Lung microvascular endothelial cell (primary cell): ENCODE measurements at regions not wholly inside any gene's neighbourhood (a gene's known extent, or its start where the extent isn't known, plus 50 kb on each side); places are given as distances from the start of the nearest gene placed in this dataset.

ENCODE experiments used
- DNase-seq, 2 donors: peaks; one replicate each; pipeline versions ENCODE4 v3.0.0 to v3.0.0-alpha.2; 2010; ENCODE audit warnings: low read depth in 2 of 2

DNA sequence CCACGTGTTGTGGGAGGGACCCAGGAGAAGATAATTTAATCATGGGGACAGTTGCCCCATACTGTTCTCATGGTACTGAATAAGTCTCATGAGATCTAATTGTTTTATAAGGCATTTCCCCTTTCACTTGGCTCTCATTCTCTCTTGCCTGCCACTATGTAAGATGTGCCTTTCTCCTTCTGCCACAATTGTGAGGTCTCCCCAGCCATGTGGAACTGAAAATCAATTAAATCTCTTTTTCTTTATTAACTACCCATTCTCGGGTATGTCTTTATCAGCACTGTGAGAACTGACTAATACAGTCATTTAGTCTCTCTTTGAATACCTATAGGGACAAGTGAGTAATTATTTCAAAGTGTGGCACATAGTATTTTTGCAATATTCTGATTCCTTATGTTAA lies 269.2 kb upstream of the SMARCA2 start:
- DNase-seq = no peak

- no peak for DNase-seq
Measured at GRCh38 chr9:1747417-1747967, 267.7 kb upstream of the SMARCA2 start.

- DNase-seq = no peak
Measured at GRCh38 chr9:1748407-1748806, 266.7 kb upstream of the SMARCA2 start.

- DNase-seq = no peak
Measured at GRCh38 chr9:1757186-1757585, 258.0 kb upstream of the SMARCA2 start.

GRCh38 chr9:1759009-1759408 lies 256.1 kb upstream of the SMARCA2 start:
- no peak for DNase-seq

DNA sequence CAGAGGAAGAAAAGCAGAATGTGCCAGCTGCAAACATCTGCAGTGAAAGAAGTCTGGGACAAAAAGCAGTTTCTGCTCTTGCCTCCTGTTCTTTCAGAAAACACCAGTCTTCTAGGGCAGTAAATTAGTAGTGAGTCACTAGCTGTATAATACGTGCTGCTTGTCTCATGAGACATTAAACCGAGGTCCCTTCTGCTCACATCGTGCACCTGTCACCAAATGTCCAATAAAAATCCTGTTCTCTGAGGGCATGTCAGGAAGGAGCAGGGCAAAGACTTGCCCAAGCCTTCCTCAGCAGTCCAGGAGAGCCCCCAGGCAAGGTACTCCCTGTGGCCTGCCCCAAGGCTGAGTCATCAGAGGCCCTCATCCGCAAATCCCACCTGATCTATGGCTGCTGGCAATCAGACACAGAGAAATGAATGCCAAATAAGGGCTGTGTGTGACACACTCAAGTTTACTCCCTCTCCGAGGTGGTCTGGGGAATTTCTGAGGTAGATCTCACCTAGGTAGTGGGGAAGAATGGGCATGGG lies 255.3 kb upstream of the SMARCA2 start:
- no peak for DNase-seq

DNA sequence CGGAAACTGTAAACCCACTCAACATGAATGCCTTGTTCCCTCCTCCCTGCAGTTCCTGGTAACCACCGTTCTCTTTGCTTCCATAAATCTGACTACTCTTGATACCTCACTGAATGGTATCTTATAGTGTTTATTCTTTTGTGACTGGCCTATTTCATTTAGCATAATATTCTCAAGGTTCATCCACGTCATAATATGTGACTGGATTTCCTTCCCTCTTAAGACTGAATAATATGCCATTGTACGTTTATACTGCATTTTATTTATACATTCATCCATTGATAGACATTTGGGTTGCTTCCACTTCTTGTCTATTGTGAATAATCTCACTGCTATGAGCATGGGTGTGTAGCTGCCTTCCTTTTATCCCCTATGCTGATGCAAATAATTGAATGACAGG lies 253.3 kb upstream of the SMARCA2 start:
- DNase-seq = no peak

DNA sequence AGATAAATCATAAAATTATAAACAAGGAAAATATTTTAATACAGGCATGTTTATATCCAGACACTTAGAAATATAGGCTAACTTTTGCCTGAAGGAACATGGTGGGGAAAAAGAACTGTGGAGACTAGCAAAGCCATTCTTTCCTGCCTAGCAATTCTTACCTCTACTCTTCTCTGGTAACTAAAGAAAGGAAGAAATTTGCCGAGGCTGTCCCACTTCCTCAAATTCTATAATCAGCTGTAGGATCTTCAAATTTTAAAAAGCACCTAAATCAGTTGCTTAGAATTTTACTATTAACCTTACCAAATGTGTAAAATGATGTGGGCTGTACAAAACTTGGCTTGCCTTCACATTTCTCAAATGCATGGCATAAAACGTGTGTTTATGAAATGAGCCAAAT lies 249.1 kb upstream of the SMARCA2 start:
- DNase-seq = no peak

DNA sequence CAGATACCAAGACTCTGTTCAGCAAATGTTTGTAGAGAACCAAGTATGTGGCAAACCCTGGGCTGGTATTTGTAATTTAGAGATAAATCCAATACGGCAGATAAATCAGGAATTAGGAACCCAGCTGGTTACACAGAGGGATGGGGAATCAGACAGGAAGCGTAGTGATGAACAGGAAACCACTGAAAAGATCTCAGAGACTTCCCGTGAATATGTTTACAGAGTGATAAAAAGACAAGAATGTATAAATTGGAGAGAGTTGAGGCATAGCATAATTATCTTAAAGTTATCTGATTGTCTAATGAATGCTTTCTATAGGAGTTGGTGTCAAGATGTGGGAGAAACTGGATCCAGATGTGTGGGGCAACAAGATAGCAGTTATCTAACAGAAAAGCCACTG lies 246.6 kb upstream of the SMARCA2 start:
- DNase-seq = no peak

DNA sequence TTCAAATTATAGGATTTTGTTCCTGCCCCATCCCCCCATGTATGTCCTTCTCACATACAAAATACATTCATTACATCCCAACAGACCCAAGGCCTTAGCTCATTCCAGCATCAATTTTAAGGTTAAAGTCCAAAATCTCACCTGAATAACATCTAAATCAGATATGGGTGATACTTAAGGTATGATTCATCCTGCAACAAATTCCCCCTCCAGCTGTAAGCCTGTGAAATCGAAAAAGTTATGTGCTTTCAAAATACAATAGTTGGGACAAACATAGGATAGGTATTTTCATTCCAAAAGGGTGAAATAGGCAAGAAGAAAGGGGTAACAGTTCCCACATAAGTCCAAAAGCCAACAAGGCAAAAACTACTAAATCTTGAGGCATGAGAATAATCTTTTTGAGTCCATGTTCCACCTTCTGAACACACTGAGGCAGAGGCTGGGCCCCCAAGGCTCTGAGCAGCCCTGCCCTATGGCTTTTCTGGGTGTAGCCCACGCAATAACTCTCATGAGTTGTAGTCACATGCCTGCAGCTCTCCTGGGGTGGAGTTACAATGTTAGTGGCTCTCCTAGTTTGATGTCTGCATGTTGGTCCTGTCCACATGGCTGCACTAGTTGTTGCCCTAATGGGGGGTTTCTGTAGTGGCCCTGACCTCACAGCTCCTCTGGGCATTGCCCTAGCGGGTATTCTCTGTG lies 243.9 kb upstream of the SMARCA2 start:
- DNase-seq = no peak

DNA sequence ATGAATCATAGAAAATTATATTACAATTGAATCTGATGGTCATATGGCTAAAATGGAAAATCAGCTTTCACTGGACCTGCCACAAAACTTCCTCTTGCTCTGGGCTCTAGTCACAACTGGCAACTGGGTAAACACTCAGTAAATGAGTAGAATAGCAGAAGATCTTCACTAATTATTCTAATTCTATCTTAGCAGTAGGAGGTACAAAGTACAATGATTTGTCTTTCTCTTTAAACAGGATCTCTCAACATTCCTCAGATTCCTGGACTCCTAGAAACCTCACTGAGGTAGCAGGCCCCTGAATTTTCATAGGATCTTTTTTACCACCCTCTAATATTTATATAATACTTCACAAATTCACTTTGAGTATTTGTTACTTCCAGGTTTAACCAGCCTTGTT lies 239.9 kb upstream of the SMARCA2 start:
- DNase-seq = no peak

- no peak for DNase-seq
Measured at GRCh38 chr9:1776668-1777067, 238.5 kb upstream of the SMARCA2 start.

- no peak for DNase-seq
Measured at GRCh38 chr9:1791191-1791590, 224.0 kb upstream of the SMARCA2 start.

- DNase-seq = no peak
Measured at GRCh38 chr9:1794547-1795270, 220.4 kb upstream of the SMARCA2 start.

DNA sequence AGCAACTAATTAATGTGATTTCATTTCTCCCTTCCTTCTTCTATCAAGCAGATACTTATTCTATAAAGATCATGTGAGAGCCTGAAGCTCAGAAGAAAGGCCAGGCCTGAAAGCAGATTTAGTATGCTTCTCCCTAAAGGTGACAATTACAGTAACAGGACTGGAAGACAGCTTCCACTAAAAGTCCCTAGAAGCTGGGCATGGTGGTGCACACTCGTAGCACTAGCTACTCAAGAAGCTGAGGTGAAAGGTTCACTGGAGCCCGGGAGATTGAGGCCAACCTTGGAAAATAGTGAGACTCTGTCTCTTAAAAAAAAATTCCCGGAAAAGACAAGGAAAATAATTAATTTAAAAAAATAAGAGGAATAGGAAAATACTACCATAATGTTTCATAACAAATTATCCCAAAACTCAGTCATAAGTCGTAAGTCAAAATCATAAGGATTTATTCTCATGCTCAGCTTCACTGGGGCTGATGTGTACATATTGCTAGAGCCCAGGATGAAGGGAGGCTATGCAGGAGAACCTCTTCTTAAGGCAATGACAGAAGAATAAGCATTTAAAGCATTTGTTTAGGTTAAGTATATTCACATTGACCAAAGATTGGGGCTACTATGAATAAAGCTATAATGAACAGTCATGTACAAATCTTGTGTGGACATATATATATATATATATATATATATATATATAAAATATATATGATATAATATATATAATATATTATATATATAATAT lies 210.8 kb upstream of the SMARCA2 start:
- DNase-seq = no peak

GRCh38 chr9:1829719-1830118 lies 185.4 kb upstream of the SMARCA2 start:
- DNase-seq = no peak

- no peak for DNase-seq
Measured at GRCh38 chr9:1832960-1833359, 182.2 kb upstream of the SMARCA2 start.

DNA sequence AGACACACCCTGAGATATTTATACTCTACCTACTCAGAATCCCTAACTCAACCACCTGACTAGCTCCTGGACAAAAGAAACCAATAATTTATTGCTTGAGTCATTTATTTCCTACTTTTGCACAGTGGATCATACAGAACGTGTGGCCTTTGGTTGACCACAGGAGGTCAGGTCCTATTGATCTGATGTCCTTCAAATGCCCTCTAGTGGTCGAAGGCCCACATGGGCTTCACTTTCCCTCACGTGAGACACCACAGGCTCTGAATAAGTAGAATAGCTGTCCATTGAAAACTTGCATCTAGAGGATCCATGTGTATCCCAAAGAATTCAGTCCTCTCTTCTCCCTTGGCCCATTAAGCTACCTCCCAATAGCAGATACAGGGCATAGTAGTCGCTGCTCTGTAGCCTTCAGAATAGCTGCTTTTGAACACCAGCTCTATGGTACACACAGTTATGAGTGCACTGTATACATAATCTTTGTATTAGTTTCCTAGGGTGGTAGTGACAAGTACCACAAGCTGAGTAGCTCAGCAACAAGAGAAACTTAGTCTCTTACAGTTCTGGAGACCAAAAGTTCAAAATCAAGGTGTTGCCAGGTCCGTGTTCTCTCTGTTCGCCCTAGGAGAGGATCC lies 177.6 kb upstream of the SMARCA2 start:
- DNase-seq = peak; percentile 33 to 45

DNA sequence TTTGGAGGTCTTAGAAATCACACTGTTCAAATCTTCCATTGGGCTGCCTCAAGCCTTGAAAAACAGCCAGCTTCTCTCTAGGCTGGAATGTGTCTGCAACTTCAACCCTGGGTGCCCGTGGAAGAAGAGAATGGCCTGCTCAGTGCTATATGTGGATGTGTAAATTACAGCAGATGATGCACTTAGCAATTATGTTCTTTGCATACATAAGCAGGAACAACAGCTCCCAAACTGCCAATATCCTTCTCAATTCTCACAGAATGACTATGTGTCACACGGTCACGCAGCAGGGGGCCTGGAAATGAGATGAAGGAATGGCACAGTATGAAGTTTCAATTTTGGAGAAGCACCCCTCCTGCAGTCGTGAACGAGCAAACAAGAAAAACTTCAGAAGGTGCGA lies 175.2 kb upstream of the SMARCA2 start:
- no peak for DNase-seq

DNA sequence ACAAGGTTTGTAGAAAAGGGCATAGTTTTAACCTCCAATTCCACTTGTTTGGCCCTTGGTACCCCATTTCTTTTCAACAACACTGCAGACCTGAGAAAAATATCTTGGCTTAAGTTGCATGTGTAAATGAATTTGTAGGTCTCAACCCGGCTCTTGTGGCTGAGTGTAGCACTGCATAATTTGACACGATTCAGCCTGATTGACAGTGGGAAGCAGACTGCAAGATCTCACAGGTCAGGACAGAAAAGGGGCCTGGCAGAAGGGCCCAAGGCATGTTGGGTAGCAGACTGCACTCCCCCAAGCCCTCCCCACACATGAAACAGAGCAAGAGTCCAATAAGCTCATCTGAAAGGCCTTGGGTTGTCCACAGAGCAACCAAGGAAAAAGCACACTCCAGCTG lies 169.7 kb upstream of the SMARCA2 start:
- DNase-seq = no peak

GRCh38 chr9:1855726-1856125 lies 159.4 kb upstream of the SMARCA2 start:
- no peak for DNase-seq

GRCh38 chr9:1857808-1858207 lies 157.3 kb upstream of the SMARCA2 start:
- DNase-seq = no peak
